SU-DHL-6 (cell line): ENCODE measurements at regions not wholly inside any gene's neighbourhood (a gene's known extent, or its start where the extent isn't known, plus 50 kb on each side); places are given as distances from the start of the nearest gene placed in this dataset.
A peak's percentile ranks its signal among the peaks of the same experiment; 100 is the strongest.

Experiments
- H2AFZ ChIP-seq: fragments of 200-600 bp; sonication (generic); 2 replicates; pipeline ENCODE4 v1.6.1; 2014; ENCODE audit warnings: low read depth, mild to moderate bottlenecking, moderate library complexity, mixed read lengths, antibody characterized with exemption, low read length; ENCODE audit not compliant: severe bottlenecking
- H3F3A ChIP-seq: fragments of 200-600 bp; shearing (Covaris generic); 2 replicates; pipeline ENCODE4 v1.6.0; 2016; ENCODE audit warnings: antibody characterized with exemption, mild to moderate bottlenecking; ENCODE audit not compliant: insufficient read depth
- H3K27ac ChIP-seq: fragments of 200-600 bp; sonication (generic); 2 replicates; pipeline ENCODE4 v1.5.1; 2016; ENCODE audit warnings: low read depth, mild to moderate bottlenecking, low read length, moderate library complexity, mixed read lengths
- H3K27me3 ChIP-seq: fragments of 200-600 bp; sonication (generic), shearing (Covaris generic); 2 replicates; pipeline ENCODE4 v1.6.0; 2014; ENCODE audit warnings: mild to moderate bottlenecking, low read length
- H3K36me3 ChIP-seq: fragments of 200-600 bp; sonication (generic); 2 replicates; pipeline ENCODE4 v1.6.1; 2014; ENCODE audit warnings: mild to moderate bottlenecking, low read length, mixed read lengths
- H3K4me2 ChIP-seq: fragments of 300-600, 200-600 bp; shearing (Covaris generic), sonication (generic); 2 replicates; pipeline ENCODE4 v1.6.0; 2014; ENCODE audit warnings: low read length, low read depth, mild to moderate bottlenecking; ENCODE audit not compliant: poor library complexity, severe bottlenecking
- H3K4me3 ChIP-seq: fragments of 200-600 bp; sonication (generic); 2 replicates; pipeline ENCODE4 v1.5.1; 2014; ENCODE audit warnings: antibody characterized with exemption, low read length, mild to moderate bottlenecking, mixed read lengths; ENCODE audit not compliant: insufficient read depth, poor library complexity, severe bottlenecking
- H3K79me2 ChIP-seq: fragments of 200-600 bp; sonication (generic); 2 replicates; pipeline ENCODE4 v1.6.1; 2014; ENCODE audit warnings: mild to moderate bottlenecking, low read length, moderate library complexity; ENCODE audit not compliant: insufficient read depth
- H3K9ac ChIP-seq: fragments of 200-600 bp; sonication (generic); 2 replicates; pipeline ENCODE4 v1.7.0; 2014; ENCODE audit warnings: mild to moderate bottlenecking, low read length
- H3K9me2 ChIP-seq: fragments of 200-600 bp; sonication (generic); replicated peaks from 2 replicates; pipeline ENCODE4 v1.6.1; 2014; ENCODE audit warnings: low read length; ENCODE audit not compliant: insufficient read depth
- H3K9me3 ChIP-seq: fragments of 200-600 bp; sonication (generic); 2 replicates; pipeline ENCODE4 v1.6.1; 2014; ENCODE audit warnings: low read length, mixed read lengths; ENCODE audit not compliant: insufficient read depth
- H4K20me1 ChIP-seq: fragments of 200-600 bp; sonication (generic); 2 replicates; pipeline ENCODE4 v1.6.1; 2014; ENCODE audit warnings: low read depth, mild to moderate bottlenecking, antibody characterized with exemption, low read length, moderate library complexity, mixed read lengths
- EZH2phosphoT487 ChIP-seq: fragments of 200-600 bp; sonication (generic), shearing (Covaris generic); conservative IDR thresholded peaks from 2 replicates; pipeline ENCODE4 v1.6.1; 2018; ENCODE audit warnings: mild to moderate bottlenecking, antibody characterized with exemption, low read length, moderate library complexity, mixed read lengths
- TF ChIP-seq, protein P1 (sequence below): fragments of 200-600 bp; sonication (generic); IDR thresholded peaks from one replicate; pipeline ENCODE4 v1.5.1; 2017; ENCODE audit warnings: antibody characterized with exemption, mild to moderate bottlenecking, low read length, moderate library complexity; ENCODE audit not compliant: insufficient read depth, poor library complexity, severe bottlenecking

DNA sequence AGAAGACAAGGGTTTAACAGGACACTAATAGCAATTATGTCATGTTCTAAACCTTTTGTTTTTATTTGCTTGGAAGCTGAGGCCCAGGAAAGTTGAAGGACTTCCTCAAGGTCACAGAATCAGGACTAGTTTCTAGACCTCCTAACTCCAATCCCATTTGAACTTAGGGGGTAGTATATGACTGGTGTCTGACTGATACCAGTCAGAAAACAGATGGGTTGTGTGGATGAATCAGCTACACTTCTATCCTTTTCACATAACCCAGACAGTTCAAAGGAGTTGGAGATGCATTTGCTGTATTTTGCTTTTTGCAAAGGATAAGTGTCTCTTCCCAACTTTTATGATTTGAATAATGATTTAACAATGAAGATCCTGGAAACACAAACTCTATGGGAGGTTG is 322.5 kb downstream of the HLX start:
- TF ChIP-seq, protein P1, sequence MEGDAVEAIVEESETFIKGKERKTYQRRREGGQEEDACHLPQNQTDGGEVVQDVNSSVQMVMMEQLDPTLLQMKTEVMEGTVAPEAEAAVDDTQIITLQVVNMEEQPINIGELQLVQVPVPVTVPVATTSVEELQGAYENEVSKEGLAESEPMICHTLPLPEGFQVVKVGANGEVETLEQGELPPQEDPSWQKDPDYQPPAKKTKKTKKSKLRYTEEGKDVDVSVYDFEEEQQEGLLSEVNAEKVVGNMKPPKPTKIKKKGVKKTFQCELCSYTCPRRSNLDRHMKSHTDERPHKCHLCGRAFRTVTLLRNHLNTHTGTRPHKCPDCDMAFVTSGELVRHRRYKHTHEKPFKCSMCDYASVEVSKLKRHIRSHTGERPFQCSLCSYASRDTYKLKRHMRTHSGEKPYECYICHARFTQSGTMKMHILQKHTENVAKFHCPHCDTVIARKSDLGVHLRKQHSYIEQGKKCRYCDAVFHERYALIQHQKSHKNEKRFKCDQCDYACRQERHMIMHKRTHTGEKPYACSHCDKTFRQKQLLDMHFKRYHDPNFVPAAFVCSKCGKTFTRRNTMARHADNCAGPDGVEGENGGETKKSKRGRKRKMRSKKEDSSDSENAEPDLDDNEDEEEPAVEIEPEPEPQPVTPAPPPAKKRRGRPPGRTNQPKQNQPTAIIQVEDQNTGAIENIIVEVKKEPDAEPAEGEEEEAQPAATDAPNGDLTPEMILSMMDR = no peak
- no peak for TF ChIP-seq EZH2phosphoT487
- H3K27ac ChIP-seq = no peak overlapping the region
- H3K36me3 ChIP-seq = no peaks in the 10 kb centered on the region
- no peaks in the 10 kb centered on the region for H3K79me2 ChIP-seq
- H4K20me1 ChIP-seq = no peaks in the 10 kb centered on the region
- H3K4me2 ChIP-seq = no peak overlapping the region
- H3K9me2 ChIP-seq = no peaks in the 10 kb centered on the region
- no peaks in the 10 kb centered on the region for H3F3A ChIP-seq
- H3K27me3 ChIP-seq = no peaks in the 10 kb centered on the region
- H2AFZ ChIP-seq = no peak overlapping the region
- H3K9me3 ChIP-seq = no peaks in the 10 kb centered on the region
- no peak overlapping the region for H3K9ac ChIP-seq
- no peak overlapping the region for H3K4me3 ChIP-seq

DNA sequence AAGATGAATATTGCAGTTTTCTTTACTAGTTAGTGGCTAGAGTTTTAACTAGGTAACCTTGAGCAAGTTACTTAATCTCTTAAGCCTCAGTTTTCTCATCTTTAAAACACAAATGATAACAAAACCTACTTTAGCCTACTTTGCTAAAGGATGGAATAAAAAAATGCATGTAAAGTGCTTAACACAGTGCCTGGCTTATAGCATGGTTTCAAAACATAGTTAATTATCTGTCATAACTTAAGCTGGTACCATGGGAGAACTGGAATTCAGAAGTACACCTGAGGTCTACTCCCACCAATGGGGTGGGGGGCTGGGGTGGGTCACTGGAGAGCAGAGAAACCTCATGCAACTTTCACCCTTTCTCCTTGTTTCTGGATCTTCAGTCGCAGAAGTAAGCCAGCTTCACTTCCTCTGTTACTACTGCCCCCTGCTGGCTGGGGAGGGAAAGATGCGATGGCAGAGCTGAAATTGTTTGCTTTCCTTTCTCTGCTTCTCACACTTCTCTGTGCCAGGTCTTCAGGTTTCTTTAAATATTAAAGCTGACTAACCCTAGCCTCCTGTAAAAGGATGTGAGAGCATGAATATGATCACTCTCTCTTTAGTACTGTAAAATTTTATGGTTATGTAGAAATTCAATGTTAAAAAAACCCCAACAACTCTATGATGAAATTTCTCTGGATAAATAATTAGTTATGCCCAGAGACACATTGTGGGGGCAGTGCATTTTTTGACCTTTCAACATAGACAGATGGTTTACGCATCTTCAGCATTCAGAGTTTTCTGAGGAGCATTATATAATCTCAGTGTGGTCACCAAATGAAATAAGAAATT is 324.2 kb downstream of the HLX start:
- TF ChIP-seq, protein P1 = peak; percentile 71
- no peak for TF ChIP-seq EZH2phosphoT487
- H3K27ac ChIP-seq = no peak overlapping the region
- H3K27me3 ChIP-seq = no peaks in the 10 kb centered on the region
- no peaks in the 10 kb centered on the region for H3F3A ChIP-seq
- H3K9me3 ChIP-seq = no peaks in the 10 kb centered on the region
- H3K4me3 ChIP-seq = no peak overlapping the region
- no peaks in the 10 kb centered on the region for H3K36me3 ChIP-seq
- no peaks in the 10 kb centered on the region for H3K9me2 ChIP-seq
- H2AFZ ChIP-seq = no peak overlapping the region
- H3K79me2 ChIP-seq = no peaks in the 10 kb centered on the region
- no peak overlapping the region for H3K9ac ChIP-seq
- H3K4me2 ChIP-seq = no peak overlapping the region
- no peaks in the 10 kb centered on the region for H4K20me1 ChIP-seq

DNA sequence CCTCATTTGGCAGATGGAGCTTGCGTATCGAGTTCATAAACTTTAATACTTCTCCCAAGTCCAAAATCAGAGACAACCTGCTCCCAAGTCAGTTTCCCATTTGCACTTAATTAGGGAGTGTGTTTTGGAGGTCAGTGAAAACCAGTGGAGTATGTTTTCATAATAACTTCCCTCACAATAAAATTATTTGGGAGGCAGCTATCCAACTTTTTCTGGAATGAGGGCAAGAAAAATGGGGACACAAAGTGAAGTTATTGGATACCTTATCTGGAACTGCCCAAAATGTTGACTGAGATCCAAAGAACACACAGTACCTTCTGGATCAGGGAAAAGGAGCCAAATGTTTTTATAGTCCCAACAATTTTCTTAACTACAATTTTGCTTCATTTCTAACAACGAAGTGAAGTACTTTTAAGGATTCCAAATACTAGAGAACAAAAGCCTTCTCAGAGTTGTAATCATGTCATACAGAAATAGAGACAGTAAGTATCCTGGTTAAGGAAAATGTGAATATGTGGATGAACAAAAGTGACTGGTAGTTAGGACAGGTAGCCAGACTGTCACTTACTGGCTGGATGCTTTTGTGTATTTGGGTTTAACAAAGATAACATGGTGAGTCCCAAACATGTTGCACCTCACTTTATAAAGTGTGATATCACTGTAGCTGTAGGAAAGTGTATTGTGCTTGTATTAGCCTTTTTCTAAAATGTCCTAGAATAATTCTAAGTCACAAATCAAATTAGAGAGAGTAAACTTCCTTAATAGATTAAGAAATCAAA is 325.0 kb downstream of the HLX start:
- Histone ChIP-seq H3F3A (no peaks in the 10 kb centered on the region), H3K9ac (no peak overlapping the region), H3K27me3 (no peaks in the 10 kb centered on the region), H3K27ac (no peak overlapping the region), H3K4me3 (no peak overlapping the region), H3K4me2 (no peak overlapping the region), H3K9me3 (no peaks in the 10 kb centered on the region), H3K36me3 (no peaks in the 10 kb centered on the region), H4K20me1 (no peaks in the 10 kb centered on the region), H3K79me2 (no peaks in the 10 kb centered on the region), H2AFZ (no peak overlapping the region), H3K9me2 (no peaks in the 10 kb centered on the region)
- no peak for TF ChIP-seq EZH2phosphoT487
- TF ChIP-seq, protein P1 = no peak
